ENCODE measurements at regions not wholly inside any gene's neighbourhood (a gene's known extent, or its start where the extent isn't known, plus 50 kb on each side); places are given as distances from the start of the nearest gene placed in this dataset.

GRCh38 chr18:73987247-73987980 is 160.2 kb downstream of the FBXO15 start:
- Histone ChIP-seq H3K27ac (no peak overlapping the region), H3K4me3 (no peak overlapping the region), H3K36me3 (ENCODE audit: insufficient read depth in 1 of 2, low read depth in 1 of 2) (no peaks in the 10 kb centered on the region), H3K4me1 (no peaks in the 10 kb centered on the region), H3K27me3 (ENCODE audit: insufficient read depth in 3 of 3, low read length in 2 of 3) (no peaks in the 10 kb centered on the region), H3K9me3 (no peaks in the 10 kb centered on the region)
- DNase-seq (no peak), ATAC-seq (no peak)
- WGBS, 3 donors: 92 to 94% (median 93%) methylated on average over 2 of the region's 2 CpGs
- intact Hi-C loops (cut with DNase I): no loop called here
- no peak for TF ChIP-seq CTCF (IDR thresholded peaks at IDR 0.05)

GRCh38 chr18:73986711-73987110 is 160.9 kb downstream of the FBXO15 start:
- Histone ChIP-seq H3K4me3 (no peak overlapping the region), H3K9me3 (no peaks in the 10 kb centered on the region), H3K36me3 (ENCODE audit: insufficient read depth in 1 of 2, low read depth in 1 of 2) (no peaks in the 10 kb centered on the region), H3K27me3 (ENCODE audit: insufficient read depth in 3 of 3, low read length in 2 of 3) (no peaks in the 10 kb centered on the region), H3K27ac (no peak overlapping the region), H3K4me1 (no peaks in the 10 kb centered on the region)
- ATAC-seq (no peak), DNase-seq (no peak)
- TF ChIP-seq CTCF (IDR thresholded peaks at IDR 0.05): no peak
- WGBS, 3 donors: 50 to 56% (median 56%) methylated on average over 3 of the region's 3 CpGs
- intact Hi-C loops (cut with DNase I): no loop called here

GRCh38 chr18:73985855-73986625 is 161.6 kb downstream of the FBXO15 start:
- ATAC-seq (no peak), DNase-seq (no peak)
- Histone ChIP-seq H3K4me3 (no peak overlapping the region), H3K9me3 (no peaks in the 10 kb centered on the region), H3K27ac (no peak overlapping the region), H3K36me3 (ENCODE audit: insufficient read depth in 1 of 2, low read depth in 1 of 2) (no peaks in the 10 kb centered on the region), H3K4me1 (no peaks in the 10 kb centered on the region), H3K27me3 (ENCODE audit: insufficient read depth in 3 of 3, low read length in 2 of 3) (no peaks in the 10 kb centered on the region)
- TF ChIP-seq CTCF (IDR thresholded peaks at IDR 0.05): no peak
- intact Hi-C loops (cut with DNase I): no loop called here
- WGBS, 3 donors: 62 to 69% (median 62%) methylated on average over 2 of the region's 2 CpGs

GRCh38 chr18:73983970-73984369 is 163.7 kb downstream of the FBXO15 start:
- 83 to 87% (median 84%) methylated on average over 6 of the region's 6 CpGs for WGBS, 3 donors
- no peaks in the 10 kb centered on the region for H3K27me3 ChIP-seq (ENCODE audit: insufficient read depth in 3 of 3, low read length in 2 of 3)
- ATAC-seq (no peak), DNase-seq (no peak)
- H3K4me1 ChIP-seq: no peaks in the 10 kb centered on the region
- H3K36me3 ChIP-seq (ENCODE audit: insufficient read depth in 1 of 2, low read depth in 1 of 2): no peaks in the 10 kb centered on the region
- no peak overlapping the region for H3K27ac ChIP-seq
- no peak overlapping the region for H3K4me3 ChIP-seq
- no peaks in the 10 kb centered on the region for H3K9me3 ChIP-seq
- TF ChIP-seq CTCF (IDR thresholded peaks at IDR 0.05): no peak
- intact Hi-C loops (cut with DNase I): no loop called here
